HT-29 (cell line): ENCODE measurements at regions not wholly inside any gene's neighbourhood (a gene's known extent, or its start where the extent isn't known, plus 50 kb on each side); places are given as distances from the start of the nearest gene placed in this dataset.

Experiments
- DNase-seq: peaks from one replicate; pipeline ENCODE4 v3.0.0-alpha.2; 2015; ENCODE audit warnings: low spot score

- DNase-seq: no peak
Measured at GRCh38 chr9:73745598-73745997, 593.9 kb downstream of the ANXA1 start.

- no peak for DNase-seq
Measured at GRCh38 chr9:73753171-73753570, 601.5 kb downstream of the ANXA1 start.

- DNase-seq: no peak
Measured at GRCh38 chr9:73761905-73762304, 610.2 kb downstream of the ANXA1 start.

- no peak for DNase-seq
Measured at GRCh38 chr9:73773896-73774295, 622.2 kb downstream of the ANXA1 start.

- no peak for DNase-seq
Measured at GRCh38 chr9:73775757-73776156, 624.1 kb downstream of the ANXA1 start.

- DNase-seq: no peak
Measured at GRCh38 chr9:73780916-73781315, 629.3 kb downstream of the ANXA1 start.

- no peak for DNase-seq
Measured at GRCh38 chr9:73782166-73782565, 630.5 kb downstream of the ANXA1 start.

GRCh38 chr9:73799446-73799845 lies 647.8 kb downstream of the ANXA1 start:
- DNase-seq: no peak

GRCh38 chr9:73805111-73805510 lies 653.4 kb downstream of the ANXA1 start:
- no peak for DNase-seq

GRCh38 chr9:73805853-73806458 lies 654.3 kb downstream of the ANXA1 start:
- no peak for DNase-seq

- no peak for DNase-seq
Measured at GRCh38 chr9:73806876-73807275, 655.2 kb downstream of the ANXA1 start.

GRCh38 chr9:73807952-73808351 lies 656.3 kb downstream of the ANXA1 start:
- DNase-seq: no peak

- DNase-seq: no peak
Measured at GRCh38 chr9:73810585-73811215, 659.0 kb downstream of the ANXA1 start.

- DNase-seq: no peak
Measured at GRCh38 chr9:73813546-73813945, 661.9 kb downstream of the ANXA1 start.

GRCh38 chr9:73816905-73817304 lies 665.2 kb downstream of the ANXA1 start:
- DNase-seq: no peak

GRCh38 chr9:73824671-73825070 lies 672.5 kb upstream of the RORB start:
- DNase-seq: no peak

- no peak for DNase-seq
Measured at GRCh38 chr9:73838871-73839270, 658.3 kb upstream of the RORB start.

GRCh38 chr9:73839471-73839870 lies 657.7 kb upstream of the RORB start:
- DNase-seq: no peak

GRCh38 chr9:73841018-73841417 lies 656.1 kb upstream of the RORB start:
- no peak for DNase-seq

GRCh38 chr9:73844135-73844534 lies 653.0 kb upstream of the RORB start:
- no peak for DNase-seq

- DNase-seq: no peak
Measured at GRCh38 chr9:73845539-73845938, 651.6 kb upstream of the RORB start.

- DNase-seq: no peak
Measured at GRCh38 chr9:73845954-73846690, 651.0 kb upstream of the RORB start.

- no peak for DNase-seq
Measured at GRCh38 chr9:73847536-73847935, 649.6 kb upstream of the RORB start.
